IMR-90 (cell line): ENCODE measurements at regions not wholly inside any gene's neighbourhood (a gene's known extent, or its start where the extent isn't known, plus 50 kb on each side); places are given as distances from the start of the nearest gene placed in this dataset.

Experiments used
- RFX5 ChIP-seq: IDR thresholded peaks from 2 replicates; pipeline ENCODE4 v1.8.0; 2012; ENCODE audit warnings: low read depth, mild to moderate bottlenecking, low read length, moderate library complexity
- SMC3 ChIP-seq: fragments of 150-350 bp; IDR thresholded peaks from 2 replicates; pipeline ENCODE4 v1.6.1; 2016; ENCODE audit warnings: low read depth, mild to moderate bottlenecking, antibody characterized with exemption, low read length, moderate library complexity

GRCh38 chr6:106017454-106017853, 68.7 kb upstream of the PRDM1 start:
- TF ChIP-seq RFX5 (no peak), SMC3 (no peak)
